ENCODE measurements at regions not wholly inside any gene's neighbourhood (a gene's known extent, or its start where the extent isn't known, plus 50 kb on each side); places are given as distances from the start of the nearest gene placed in this dataset.
A peak's percentile ranks its signal among the peaks of the same experiment; 100 is the strongest.

- Mint-ChIP-seq H3K4me3 (no peak overlapping the region), H3K27ac (no peak overlapping the region), H3K9me3 (no peaks in the 10 kb centered on the region), H3K4me1 (no peaks in the 10 kb centered on the region), H3K36me3 (no peaks in the 10 kb centered on the region), H3K27me3 (peaks cover 29 to 33% of the 10 kb centered on the region in 2 donors)
- DNase-seq = no peak
- no peak for ATAC-seq (replicated peaks)
These were observed 174.0 kb upstream of the DAB2 start for GRCh38 chr5:39598661-39599248.

GRCh38 chr5:39588179-39588578, 163.4 kb upstream of the DAB2 start:
- no peak for DNase-seq
- Mint-ChIP-seq H3K9me3 (no peaks in the 10 kb centered on the region), H3K27me3 (peaks cover 15 to 24% of the 10 kb centered on the region in 2 donors), H3K27ac (no peak overlapping the region), H3K4me1 (peaks cover 0 to 2% of the 10 kb centered on the region in 2 donors), H3K4me3 (no peak overlapping the region), H3K36me3 (no peaks in the 10 kb centered on the region)
- ATAC-seq (replicated peaks) = no peak

- no peaks in the 10 kb centered on the region for H3K9me3 Mint-ChIP-seq
- no peak overlapping the region for H3K4me3 Mint-ChIP-seq
- H3K27me3 Mint-ChIP-seq = peaks cover 15 to 22% of the 10 kb centered on the region in 2 donors
- no peaks in the 10 kb centered on the region for H3K36me3 Mint-ChIP-seq
- H3K4me1 Mint-ChIP-seq = peaks cover 0 to 2% of the 10 kb centered on the region in 2 donors
- ATAC-seq (replicated peaks) = peak; percentile 33 to 74
- H3K27ac Mint-ChIP-seq = no peak overlapping the region
- no peak for DNase-seq
These were observed 162.9 kb upstream of the DAB2 start for GRCh38 chr5:39587675-39588074.

GRCh38 chr5:39586185-39586584, 161.4 kb upstream of the DAB2 start:
- Mint-ChIP-seq H3K27me3 (peaks cover 15 to 17% of the 10 kb centered on the region in 2 donors), H3K36me3 (no peaks in the 10 kb centered on the region), H3K9me3 (no peaks in the 10 kb centered on the region), H3K4me3 (no peak overlapping the region), H3K4me1 (peaks cover 4% of the 10 kb centered on the region in 2 donors), H3K27ac (no peak overlapping the region)
- no peak for DNase-seq
- no peak for ATAC-seq (replicated peaks)

- Mint-ChIP-seq H3K27ac (no peak overlapping the region), H3K27me3 (peaks cover 17% of the 10 kb centered on the region in 2 donors), H3K9me3 (no peaks in the 10 kb centered on the region), H3K4me1 (peaks cover 7 to 9% of the 10 kb centered on the region in 2 donors), H3K4me3 (no peak overlapping the region), H3K36me3 (no peaks in the 10 kb centered on the region)
- ATAC-seq (replicated peaks) (no peak), DNase-seq (no peak)
These were observed 160.1 kb upstream of the DAB2 start for GRCh38 chr5:39584927-39585326.

- Mint-ChIP-seq H3K27me3 (peaks cover under 1 to 17% of the 10 kb centered on the region in 2 donors), H3K4me1 (peaks cover 5 to 9% of the 10 kb centered on the region in 2 donors), H3K27ac (no peak overlapping the region), H3K9me3 (no peaks in the 10 kb centered on the region), H3K36me3 (no peaks in the 10 kb centered on the region), H3K4me3 (no peak overlapping the region)
- DNase-seq (no peak), ATAC-seq (replicated peaks) (no peak)
These were observed 156.1 kb upstream of the DAB2 start for GRCh38 chr5:39580702-39581453.

- Mint-ChIP-seq H3K4me1 (peaks cover 5 to 9% of the 10 kb centered on the region in 2 donors), H3K27ac (no peak overlapping the region), H3K9me3 (no peaks in the 10 kb centered on the region), H3K36me3 (no peaks in the 10 kb centered on the region), H3K27me3 (peaks cover 0 to 12% of the 10 kb centered on the region in 2 donors), H3K4me3 (no peak overlapping the region)
- DNase-seq = no peak
- no peak for ATAC-seq (replicated peaks)
These were observed 155.0 kb upstream of the DAB2 start for GRCh38 chr5:39579750-39580149.

GRCh38 chr5:39578887-39579497, 154.2 kb upstream of the DAB2 start:
- H3K4me1 Mint-ChIP-seq = peaks cover 5 to 9% of the 10 kb centered on the region in 2 donors
- no peak for ATAC-seq (replicated peaks)
- H3K4me3 Mint-ChIP-seq = no peak overlapping the region
- no peak for DNase-seq
- no peaks in the 10 kb centered on the region for H3K9me3 Mint-ChIP-seq
- H3K36me3 Mint-ChIP-seq = no peaks in the 10 kb centered on the region
- peaks cover 0 to 19% of the 10 kb centered on the region in 2 donors for H3K27me3 Mint-ChIP-seq
- H3K27ac Mint-ChIP-seq = no peak overlapping the region

GRCh38 chr5:39577529-39577928, 152.7 kb upstream of the DAB2 start:
- Mint-ChIP-seq H3K4me1 (peaks cover 5 to 9% of the 10 kb centered on the region in 2 donors), H3K36me3 (no peaks in the 10 kb centered on the region), H3K9me3 (no peaks in the 10 kb centered on the region), H3K27ac (no peak overlapping the region), H3K27me3 (peaks cover 0 to 23% of the 10 kb centered on the region in 2 donors), H3K4me3 (no peak overlapping the region)
- no peak for ATAC-seq (replicated peaks)
- DNase-seq = no peak

- DNase-seq (no peak), ATAC-seq (replicated peaks) (no peak)
- no peak overlapping the region for H3K27ac Mint-ChIP-seq
- H3K9me3 Mint-ChIP-seq = no peaks in the 10 kb centered on the region
- no peaks in the 10 kb centered on the region for H3K4me1 Mint-ChIP-seq
- peaks cover 2 to 12% of the 10 kb centered on the region in 2 donors for H3K27me3 Mint-ChIP-seq
- no peaks in the 10 kb centered on the region for H3K36me3 Mint-ChIP-seq
- no peak overlapping the region for H3K4me3 Mint-ChIP-seq
These were observed 145.7 kb upstream of the DAB2 start for GRCh38 chr5:39570403-39571027.

- Mint-ChIP-seq H3K4me3 (no peak overlapping the region), H3K27me3 (peaks cover 6 to 12% of the 10 kb centered on the region in 2 donors), H3K4me1 (no peaks in the 10 kb centered on the region), H3K9me3 (no peaks in the 10 kb centered on the region), H3K27ac (no peak overlapping the region), H3K36me3 (no peaks in the 10 kb centered on the region)
- ATAC-seq (replicated peaks) (no peak), DNase-seq (no peak)
These were observed 145.1 kb upstream of the DAB2 start for GRCh38 chr5:39569857-39570256.

- no peaks in the 10 kb centered on the region for H3K4me1 Mint-ChIP-seq
- no peak overlapping the region for H3K4me3 Mint-ChIP-seq
- no peak overlapping the region for H3K27ac Mint-ChIP-seq
- DNase-seq = no peak
- H3K36me3 Mint-ChIP-seq = no peaks in the 10 kb centered on the region
- H3K9me3 Mint-ChIP-seq = no peaks in the 10 kb centered on the region
- H3K27me3 Mint-ChIP-seq = peaks cover 0 to 6% of the 10 kb centered on the region in 2 donors
- no peak for ATAC-seq (replicated peaks)
These were observed 142.1 kb upstream of the DAB2 start for GRCh38 chr5:39566891-39567290.

- H3K4me3 Mint-ChIP-seq = no peak overlapping the region
- no peak overlapping the region for H3K27ac Mint-ChIP-seq
- no peaks in the 10 kb centered on the region for H3K36me3 Mint-ChIP-seq
- H3K9me3 Mint-ChIP-seq = no peaks in the 10 kb centered on the region
- peaks cover 0 to 6% of the 10 kb centered on the region in 2 donors for H3K27me3 Mint-ChIP-seq
- ATAC-seq (replicated peaks) = no peak
- no peak for DNase-seq
- H3K4me1 Mint-ChIP-seq = no peaks in the 10 kb centered on the region
These were observed 141.2 kb upstream of the DAB2 start for GRCh38 chr5:39566029-39566428.

GRCh38 chr5:39561421-39561820, 136.6 kb upstream of the DAB2 start:
- no peaks in the 10 kb centered on the region for H3K4me1 Mint-ChIP-seq
- peaks cover 6 to 8% of the 10 kb centered on the region in 2 donors for H3K27me3 Mint-ChIP-seq
- DNase-seq (no peak), ATAC-seq (replicated peaks) (no peak)
- no peak overlapping the region for H3K4me3 Mint-ChIP-seq
- H3K27ac Mint-ChIP-seq = no peak overlapping the region
- H3K9me3 Mint-ChIP-seq = no peaks in the 10 kb centered on the region
- no peaks in the 10 kb centered on the region for H3K36me3 Mint-ChIP-seq

Data from stimulated activated naive B cell treated with anti-CD40 and anti-IgM and Interleukin-4, amounts not matched to agents 10 μg/mL and 1 μg/mL and 100 μg/mL, for 72 hours (primary cell).